ENCODE measurements at regions not wholly inside any gene's neighbourhood (a gene's known extent, or its start where the extent isn't known, plus 50 kb on each side); places are given as distances from the start of the nearest gene placed in this dataset.

- DNase-seq (ENCODE audit: low read depth in 2 of 2): no peak
These were observed 58.5 kb upstream of the PIK3CG start for GRCh38 chr7:106806556-106806955.

GRCh38 chr7:106807474-106807873 is 57.6 kb upstream of the PIK3CG start:
- DNase-seq (ENCODE audit: low read depth in 2 of 2): no peak

- DNase-seq (ENCODE audit: low read depth in 2 of 2): no peak
These were observed 56.0 kb upstream of the PIK3CG start for GRCh38 chr7:106808967-106809635.

- DNase-seq (ENCODE audit: low read depth in 2 of 2): no peak
These were observed 53.6 kb upstream of the PIK3CG start for GRCh38 chr7:106811472-106811871.

DNA sequence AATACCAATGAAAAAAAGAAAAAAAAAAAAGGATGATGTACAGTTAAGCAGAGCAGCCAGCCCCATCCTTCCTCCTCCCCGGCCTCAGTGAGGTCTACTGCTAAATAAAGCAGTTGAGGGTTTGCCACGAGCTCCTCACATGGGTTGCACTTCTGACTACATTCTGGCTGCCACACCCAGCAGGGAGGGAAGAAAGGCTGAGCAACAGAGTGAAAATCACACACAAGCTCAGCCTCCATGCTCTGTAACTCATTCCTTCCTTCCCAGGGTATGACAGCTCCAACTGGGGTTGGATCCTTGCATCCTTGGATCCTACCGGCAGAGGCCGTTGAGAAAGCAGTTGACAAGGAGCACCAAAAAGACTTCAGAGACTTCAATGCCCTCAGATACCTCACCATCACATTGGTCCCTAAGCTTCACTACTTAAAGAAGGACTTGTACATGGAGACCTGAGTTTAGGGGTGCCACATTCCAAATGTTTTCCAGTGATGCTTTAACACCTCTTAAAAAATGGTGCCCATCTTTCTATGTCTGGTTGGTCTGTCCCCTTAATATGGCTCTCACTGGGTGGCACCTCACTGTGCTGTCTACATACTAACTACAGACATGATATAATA is 52.9 kb upstream of the PIK3CG start:
- no peak for DNase-seq (ENCODE audit: low read depth in 2 of 2)

GRCh38 chr7:106813705-106814305 is 51.3 kb upstream of the PIK3CG start:
- DNase-seq (ENCODE audit: low read depth in 2 of 2): peak in 1 of 2 donors; percentile 42

DNA sequence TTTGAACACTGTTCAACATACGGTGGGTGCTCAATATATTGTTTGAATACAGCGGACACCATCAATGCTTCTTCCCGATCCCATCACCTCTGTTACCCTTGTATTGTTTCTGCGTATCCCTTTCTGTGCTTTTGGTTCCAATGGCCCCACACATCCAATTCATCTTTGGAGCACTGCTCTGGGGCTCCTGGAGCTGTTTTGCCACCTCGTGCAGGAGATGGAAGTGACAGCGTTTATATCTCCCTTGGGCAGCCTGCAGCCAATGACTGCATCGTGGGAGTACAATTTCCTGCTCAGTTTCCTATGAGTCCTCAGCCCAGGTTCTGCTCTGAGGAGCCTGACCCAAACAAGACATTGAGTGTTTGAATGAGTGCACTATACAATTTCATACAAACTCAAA is 50.2 kb upstream of the PIK3CG start:
- peak in 1 of 2 donors; percentile 29 for DNase-seq (ENCODE audit: low read depth in 2 of 2)
